IMR-90 (cell line): ENCODE measurements at regions not wholly inside any gene's neighbourhood (a gene's known extent, or its start where the extent isn't known, plus 50 kb on each side); places are given as distances from the start of the nearest gene placed in this dataset.
"Not testable (repeated sequence)": the region's sequence is repeated elsewhere in the genome, so short reads cannot be mapped to it uniquely, and the experiment has no call there.

Experiments
- ATAC-seq: fragments of 200-7000 bp; cut with Tn5 transposase; 2 replicates; pipeline ENCODE4 v1.9.1; 2020; ENCODE audit warnings: low read depth, mild to moderate bottlenecking, moderate library complexity
- BruUV-seq: library from RNA; stranded (reverse); fragments of 400-500 nt; replicated peaks from 2 replicates; lab custom pipeline; 2021; lab: Mats Ljungman, UMichigan
- CTCF ChIA-PET: fragments of 300-600 bp; formaldehyde crosslinking; extraction: SDS; loops from one replicate; lab custom pipeline; 2021; ENCODE audit warnings: antibody characterized with exemption; lab: Yijun Ruan, JAX
- POLR2A ChIA-PET: fragments of 300-600 bp; sonication (Branson Sonifier 250); formaldehyde crosslinking; loops from one replicate; lab custom pipeline; 2022; ENCODE audit warnings: antibody characterized with exemption; ENCODE audit not compliant: unreplicated experiment; lab: Charles Lee
- DNase-seq: peaks from one replicate; pipeline ENCODE4 v3.0.0; 2013
- H2AFZ ChIP-seq: replicated peaks from 2 replicates; pipeline ENCODE3; 2013; ENCODE audit warnings: low read length, mild to moderate bottlenecking; ENCODE audit not compliant: poor library complexity
- H2AK5ac ChIP-seq: 2 replicates; pipeline ENCODE4 v1.6.1; 2013; ENCODE audit warnings: low read depth, low read length, inconsistent platforms
- H2AK9ac ChIP-seq: replicated peaks from 2 replicates; pipeline ENCODE3; 2013; ENCODE audit warnings: mild to moderate bottlenecking, low read depth, low read length, moderate library complexity; ENCODE audit not compliant: poor library complexity
- H2BK120ac ChIP-seq: 2 replicates; pipeline ENCODE4 v1.6.1; 2013; ENCODE audit warnings: low read depth, low read length, inconsistent platforms
- H2BK15ac ChIP-seq: 3 replicates; pipeline ENCODE4 v1.6.1; 2013; ENCODE audit warnings: low read depth, low read length, inconsistent platforms
- H2BK20ac ChIP-seq: 2 replicates; pipeline ENCODE4 v1.6.1; 2013; ENCODE audit warnings: low read depth, mild to moderate bottlenecking, inconsistent platforms, low read length, moderate library complexity
- H2BK5ac ChIP-seq: 2 replicates; pipeline ENCODE4 v1.6.1; 2013; ENCODE audit warnings: mild to moderate bottlenecking, low read depth, low read length, inconsistent platforms; ENCODE audit not compliant: poor library complexity, severe bottlenecking
- H3K14ac ChIP-seq: replicated peaks from 2 replicates; pipeline ENCODE4 v1.6.1; 2013; ENCODE audit warnings: low read depth, low read length, inconsistent platforms
- H3K18ac ChIP-seq: 2 replicates; pipeline ENCODE4 v1.6.1; 2013; ENCODE audit warnings: low read depth, low read length, control low read depth
- H3K23ac ChIP-seq: 2 replicates; pipeline ENCODE4 v1.6.1; 2013; ENCODE audit warnings: low read depth, low read length, inconsistent platforms
- H3K27ac ChIP-seq: 2 replicates; pipeline ENCODE4 v1.5.1; 2013; ENCODE audit warnings: mild to moderate bottlenecking, control low read depth, low read length; ENCODE audit not compliant: insufficient read depth
- H3K27me3 ChIP-seq: 2 replicates; pipeline ENCODE4 v1.6.1; 2013; ENCODE audit warnings: low read length; ENCODE audit not compliant: control insufficient read depth, insufficient read depth
- H3K36me3 ChIP-seq: 2 replicates; pipeline ENCODE4 v1.6.1; 2013; ENCODE audit warnings: low read length, mixed read lengths; ENCODE audit not compliant: control insufficient read depth, insufficient read depth
- H3K4ac ChIP-seq: 2 replicates; pipeline ENCODE4 v1.6.1; 2013; ENCODE audit warnings: low read depth, low read length, inconsistent platforms
- H3K4me1 ChIP-seq: 2 replicates; pipeline ENCODE4 v1.6.1; 2013; ENCODE audit warnings: low read length, mixed read lengths; ENCODE audit not compliant: control insufficient read depth, insufficient read depth
- H3K4me2 ChIP-seq: 2 replicates; pipeline ENCODE4 v1.6.1; 2013; ENCODE audit warnings: low read depth, mild to moderate bottlenecking, control low read depth, low read length, moderate library complexity
- H3K4me3 ChIP-seq: 2 replicates; pipeline ENCODE4 v1.5.1; 2013; ENCODE audit warnings: low read depth, mild to moderate bottlenecking, control low read depth, low read length, moderate library complexity; ENCODE audit not compliant: insufficient read depth
- H3K56ac ChIP-seq: 2 replicates; pipeline ENCODE4 v1.6.1; 2013; ENCODE audit warnings: low read length, inconsistent platforms; ENCODE audit not compliant: insufficient read depth; ENCODE audit errors: extremely low read depth
- H3K79me1 ChIP-seq, 2 experiments: 2 replicates each; pipeline ENCODE4 v1.6.1; 2013; ENCODE audit warnings: low read length in 2 of 2, inconsistent platforms in 1 of 2, low read depth in 1 of 2
- H3K9ac ChIP-seq: 2 replicates; pipeline ENCODE4 v1.6.1; 2013; ENCODE audit warnings: low read depth, low read length, control low read depth
- H3K9me1 ChIP-seq: 2 replicates; pipeline ENCODE4 v1.6.1; 2013; ENCODE audit warnings: low read length, inconsistent platforms; ENCODE audit not compliant: insufficient read depth
- H3K9me3 ChIP-seq: 2 replicates; pipeline ENCODE4 v1.6.1; 2013; ENCODE audit warnings: low read length; ENCODE audit not compliant: control insufficient read depth, insufficient read depth
- H4K20me1 ChIP-seq: 2 replicates; pipeline ENCODE4 v1.6.1; 2013; ENCODE audit warnings: low read length, inconsistent platforms; ENCODE audit not compliant: insufficient read depth
- H4K5ac ChIP-seq: 2 replicates; pipeline ENCODE4 v1.6.1; 2013; ENCODE audit warnings: mild to moderate bottlenecking, low read depth, low read length, control low read depth
- H4K8ac ChIP-seq, 2 experiments: 2 replicates each; pipeline ENCODE4 v1.6.1; 2013; ENCODE audit warnings: low read depth in 2 of 2, low read length in 2 of 2, control low read depth in 1 of 2, inconsistent platforms in 1 of 2
- H4K91ac ChIP-seq: 2 replicates; pipeline ENCODE4 v1.6.1; 2013; ENCODE audit warnings: low read depth, low read length, inconsistent platforms; ENCODE audit not compliant: insufficient read depth
- whole genome bisulfite sequencing, 2 experiments: methylation state at CpG; one replicate each; pipeline versions ENCODE4 v1.1.5 to v1.1.7; 2013; ENCODE audit warnings: missing lambda C conversion rate in 2 of 2; ENCODE audit not compliant: insufficient read length in 1 of 2; ENCODE audit errors: extremely low coverage in 2 of 2; 5-methylcytosine and 5-hydroxymethylcytosine counted together
- dilution Hi-C: fragments of 300-500 bp; cut with HindIII; formaldehyde crosslinking; loops from one replicate; pipeline ENCODE4 v1.14.3; 2018; ENCODE audit warnings: low sequenced_read_pairs; ENCODE audit not compliant: unreplicated experiment
- in situ Hi-C: fragments of 300-500 bp; cut with MboI; formaldehyde crosslinking; loops from 3 replicates; pipeline ENCODE4 v1.14.3; 2019; ENCODE audit warnings: low sequenced_read_pairs, inconsistent platforms, mixed read lengths
- intact Hi-C: fragments of 100-400 bp; cut with micrococcal nuclease; formaldehyde crosslinking; loops from 2 replicates; pipeline ENCODE4 v1.10.0; 2022

DNA sequence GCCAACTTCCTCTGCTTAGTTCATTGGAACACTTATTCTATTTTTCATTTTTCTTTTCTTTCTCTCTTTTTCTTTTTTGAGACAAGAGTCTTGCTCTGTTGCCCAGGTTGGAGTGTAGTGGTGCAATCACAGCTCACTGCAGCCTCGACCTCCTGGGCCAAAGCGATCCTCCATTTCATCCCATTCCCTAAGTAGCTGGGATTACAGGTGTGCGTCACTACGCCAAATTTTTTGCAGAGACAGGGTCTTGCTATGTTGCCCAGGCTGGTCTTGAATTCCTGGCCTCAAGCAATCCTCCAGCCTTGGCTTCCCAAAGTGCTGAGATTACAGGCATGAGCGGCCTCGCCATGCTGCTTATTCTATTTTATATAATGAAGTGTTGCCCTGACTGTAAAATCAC, 336.4 kb upstream of the TNRC6C start:
- H3K23ac ChIP-seq, H3K18ac ChIP-seq, H2AK5ac ChIP-seq, H4K8ac ChIP-seq, H2AK9ac ChIP-seq, H2BK20ac ChIP-seq, H2BK15ac ChIP-seq, H4K91ac ChIP-seq, DNase-seq, H3K14ac ChIP-seq, H3K4ac ChIP-seq, H3K4me3 ChIP-seq, H3K36me3 ChIP-seq, H3K4me1 ChIP-seq, in situ Hi-C loops, dilution Hi-C loops, POLR2A ChIA-PET, ATAC-seq, H3K56ac ChIP-seq, H2BK5ac ChIP-seq, H3K79me1 ChIP-seq, H3K9me1 ChIP-seq, H4K5ac ChIP-seq, H3K27ac ChIP-seq, H4K20me1 ChIP-seq, BruUV-seq, H3K9me3 ChIP-seq, H3K4me2 ChIP-seq, H2AFZ ChIP-seq, CTCF ChIA-PET, H3K9ac ChIP-seq, H2BK120ac ChIP-seq, intact Hi-C loops, H3K27me3 ChIP-seq: not testable (repeated sequence)
- WGBS, 2 experiments = 70% methylated on average over 4 of the region's 6 CpGs; no CpG with 5 or more reads in 1 of the 2 experiments
